NCI-H2196 (cell line): ENCODE measurements at regions not wholly inside any gene's neighbourhood (a gene's known extent, or its start where the extent isn't known, plus 50 kb on each side); places are given as distances from the start of the nearest gene placed in this dataset.

Experiments used
- DNase-seq: peaks from one replicate; lab custom pipeline; 2025; ENCODE audit not compliant: unreplicated experiment; lab: John Stamatoyannopoulos, UW

DNA sequence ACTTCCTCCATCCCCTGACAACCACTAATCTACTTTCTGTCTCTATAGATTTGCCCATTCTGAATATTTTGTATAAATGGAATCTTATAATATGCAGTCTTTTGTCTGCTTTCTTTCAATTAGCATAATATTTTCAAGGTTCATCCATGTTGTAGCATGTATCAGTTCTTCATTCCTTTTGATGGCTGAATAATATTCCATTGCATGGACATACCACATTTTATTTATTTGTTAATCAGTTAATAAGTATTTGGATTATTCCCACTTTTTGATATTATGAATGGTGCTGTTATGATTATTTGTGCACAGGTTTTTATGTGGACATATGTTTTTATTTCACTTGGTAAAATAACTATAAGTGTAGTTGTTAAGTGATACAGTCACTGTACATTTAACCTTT, 155.1 kb upstream of the WSCD2 start:
- DNase-seq = no peak

DNA sequence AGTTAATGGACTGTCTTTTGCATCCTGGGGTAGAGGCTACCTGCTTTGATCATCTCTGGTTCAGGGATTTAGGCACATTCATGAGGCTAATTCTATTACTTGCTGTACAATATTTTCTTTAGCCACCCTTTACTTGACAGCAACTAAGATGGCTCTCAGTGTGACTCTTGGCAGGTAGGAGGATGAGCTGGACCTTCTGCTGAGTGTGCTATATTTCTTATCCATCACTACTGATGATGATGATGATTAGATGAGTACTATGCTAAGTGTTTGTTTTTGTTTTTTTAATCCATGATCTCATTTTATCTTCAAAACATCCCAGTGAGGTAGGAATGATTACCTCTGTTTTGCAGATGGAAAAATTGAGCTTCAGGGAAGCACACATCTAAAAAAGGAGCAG, 152.8 kb upstream of the WSCD2 start:
- no peak for DNase-seq

DNA sequence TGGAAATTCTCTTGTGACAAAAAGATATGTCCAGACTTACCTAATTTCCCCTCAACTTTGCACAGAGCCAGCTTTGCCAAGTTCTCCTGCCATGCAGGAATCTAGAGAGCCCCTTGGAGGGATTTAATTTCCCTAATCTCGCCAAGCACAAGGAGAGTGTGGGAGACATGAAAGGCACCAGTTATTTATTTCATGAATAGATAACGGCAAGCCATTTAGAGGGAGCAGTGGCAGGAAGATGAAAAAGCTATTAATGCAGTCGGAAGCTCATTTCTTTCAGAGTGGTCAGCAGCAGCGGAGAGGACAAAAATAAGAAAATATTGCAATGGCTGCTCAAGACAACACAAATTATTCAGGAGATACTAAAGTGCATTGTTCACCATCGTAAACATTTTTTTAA, 150.9 kb upstream of the WSCD2 start:
- no peak for DNase-seq

DNA sequence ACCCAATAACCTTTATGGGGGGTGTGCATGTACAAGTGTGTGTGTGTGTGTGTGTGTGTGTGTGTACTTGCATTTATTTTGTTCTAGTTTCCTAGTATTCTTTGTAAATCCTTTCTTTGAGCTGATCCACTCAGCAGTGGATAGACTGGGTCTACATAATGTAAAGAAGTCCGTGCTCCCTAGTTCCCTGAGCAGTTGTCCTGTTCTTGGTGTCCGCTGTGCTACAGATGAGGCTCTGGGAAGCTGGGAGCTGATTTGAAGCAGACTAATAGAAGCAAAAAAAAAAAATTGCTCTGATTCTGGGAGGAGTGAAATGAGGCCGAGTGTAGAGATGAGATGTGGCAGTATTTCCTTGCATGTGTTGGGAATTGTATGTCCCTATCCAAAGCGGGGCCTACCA, 150.4 kb upstream of the WSCD2 start:
- DNase-seq = no peak

DNA sequence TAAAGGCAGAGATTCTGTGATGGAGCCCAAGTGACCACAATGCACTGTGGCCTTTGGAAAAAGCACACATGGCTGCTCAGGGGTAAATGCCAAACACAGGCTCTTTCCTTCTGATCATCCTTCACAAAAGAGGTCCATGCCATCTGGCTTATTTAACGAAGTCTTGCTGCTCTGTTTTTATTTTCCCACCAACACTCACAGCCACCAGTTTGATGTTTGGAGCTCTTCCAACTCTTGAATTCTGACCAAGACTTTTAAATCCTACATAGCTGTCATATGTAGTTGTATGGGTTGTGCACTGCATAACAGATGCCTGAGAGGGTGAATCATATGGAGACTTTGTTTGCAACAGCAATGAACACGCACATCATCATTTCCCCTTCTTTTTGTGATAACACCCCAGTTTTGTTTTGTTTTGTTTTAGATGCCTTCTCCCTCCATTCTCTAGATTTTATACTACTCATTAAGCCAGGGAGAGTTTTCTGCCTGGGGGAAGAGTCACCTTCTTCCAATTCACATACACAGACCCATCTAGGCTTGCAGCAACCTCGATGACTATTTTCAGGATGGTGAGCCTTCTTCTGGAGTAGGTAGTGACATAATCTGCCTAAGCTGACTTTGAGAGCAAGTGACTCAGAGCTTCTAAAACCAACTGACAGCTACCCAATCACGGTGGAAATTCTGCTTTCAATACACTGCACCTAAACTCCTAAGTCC, 145.2 kb upstream of the WSCD2 start:
- no peak for DNase-seq

DNA sequence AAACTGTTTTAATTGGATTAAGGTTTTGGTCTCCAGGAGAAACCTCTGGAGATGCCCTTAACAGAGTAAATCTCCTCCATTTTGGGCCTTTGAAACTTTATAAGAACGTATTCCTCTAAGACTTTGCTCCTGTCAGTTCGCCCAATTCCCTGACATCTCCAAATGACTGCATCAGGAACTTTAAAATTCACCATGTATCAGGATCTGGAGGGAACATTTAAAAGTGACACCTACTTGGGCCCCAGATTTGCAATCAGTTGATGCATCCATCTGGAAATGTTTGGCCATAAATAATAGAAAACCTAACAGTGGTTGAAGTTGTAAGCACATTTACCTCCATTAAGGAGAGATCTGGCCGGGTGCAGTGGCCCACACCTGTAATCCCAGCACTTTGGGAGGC, 144.1 kb upstream of the WSCD2 start:
- no peak for DNase-seq

DNA sequence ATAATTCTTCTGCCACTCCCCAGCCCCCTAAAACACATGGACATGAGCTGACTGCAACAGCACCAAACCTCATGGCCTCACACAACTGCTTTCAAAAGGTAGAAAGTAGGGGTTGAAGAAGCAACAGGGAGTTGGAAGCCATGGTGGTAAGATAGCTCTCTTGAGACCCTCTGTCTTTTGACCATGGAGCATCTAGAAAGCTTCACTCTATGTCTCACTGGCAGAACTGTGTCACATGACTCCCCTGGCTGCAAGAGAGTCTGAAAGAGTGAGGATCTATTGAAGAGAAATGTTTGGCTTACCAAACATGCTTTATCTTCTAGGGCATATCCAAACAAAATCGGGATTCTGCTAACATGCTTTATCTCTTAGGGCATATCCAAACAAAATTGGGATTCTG, 142.9 kb upstream of the WSCD2 start:
- no peak for DNase-seq

DNA sequence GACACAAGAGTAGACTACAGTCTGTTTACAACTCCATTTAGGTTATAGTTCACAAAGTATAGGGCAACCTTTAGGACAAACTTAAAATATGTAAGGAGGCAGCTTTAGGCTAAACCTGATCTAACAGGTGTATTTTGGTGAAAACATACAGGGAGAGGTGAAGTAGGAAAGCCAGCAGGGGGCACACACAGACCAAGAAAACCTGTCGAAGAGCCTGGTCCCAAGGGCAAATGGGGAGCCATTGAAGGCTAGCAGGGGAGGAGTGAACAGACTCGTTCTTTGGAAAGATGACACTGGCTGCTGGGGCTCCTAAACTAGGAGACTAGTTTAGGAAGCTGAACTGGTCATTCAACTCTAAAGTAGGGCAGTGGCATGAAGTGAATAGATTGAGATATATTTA, 138.8 kb upstream of the WSCD2 start:
- peak; percentile 49 for DNase-seq

DNA sequence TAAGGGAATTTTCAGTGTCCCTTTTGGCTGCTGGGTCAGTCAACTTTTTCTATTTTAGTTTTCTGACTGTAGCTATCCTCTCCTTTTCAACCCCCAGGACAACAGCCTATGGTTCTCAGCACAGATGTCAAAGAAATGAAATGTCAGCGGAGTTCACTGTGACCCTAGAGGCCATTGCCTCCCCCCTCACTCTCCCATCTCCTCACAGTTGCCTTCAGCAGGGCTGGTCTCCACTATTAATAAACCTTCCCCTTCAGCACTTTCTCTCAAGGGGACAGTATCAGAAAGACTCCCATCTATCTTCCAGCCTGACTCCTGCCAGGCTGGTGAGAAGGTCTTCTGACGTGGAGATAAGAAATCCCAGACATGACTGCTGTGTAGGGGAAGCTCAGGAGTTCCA, 137.1 kb upstream of the WSCD2 start:
- no peak for DNase-seq

DNA sequence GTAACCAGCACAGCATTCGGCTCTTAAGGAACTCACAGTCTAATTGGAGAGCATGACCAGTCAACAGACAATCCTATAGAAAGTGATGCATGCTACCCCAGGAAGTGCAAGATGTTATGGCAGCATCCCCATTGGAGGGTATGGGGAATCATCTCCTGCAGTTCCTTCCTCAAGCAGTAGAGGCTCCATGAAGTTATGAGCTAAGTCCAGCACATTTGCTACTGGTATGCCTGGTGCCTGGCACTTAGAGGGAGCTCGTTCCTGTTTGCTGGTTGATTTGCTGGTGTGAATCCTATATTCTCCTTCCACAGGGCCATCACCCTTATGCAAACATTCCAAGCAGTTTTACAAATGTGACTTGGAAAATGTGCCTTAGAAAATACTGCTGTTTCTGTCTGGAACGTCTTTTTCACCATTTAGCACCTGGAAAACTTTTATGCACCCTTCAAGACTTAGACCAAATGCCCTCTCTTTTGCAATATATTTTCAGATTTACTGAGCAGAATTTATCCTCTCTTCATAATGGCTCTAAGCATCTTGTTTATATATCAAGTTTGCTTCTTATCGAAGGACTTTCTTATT, 136.1 kb upstream of the WSCD2 start:
- DNase-seq = peak; percentile 8

DNA sequence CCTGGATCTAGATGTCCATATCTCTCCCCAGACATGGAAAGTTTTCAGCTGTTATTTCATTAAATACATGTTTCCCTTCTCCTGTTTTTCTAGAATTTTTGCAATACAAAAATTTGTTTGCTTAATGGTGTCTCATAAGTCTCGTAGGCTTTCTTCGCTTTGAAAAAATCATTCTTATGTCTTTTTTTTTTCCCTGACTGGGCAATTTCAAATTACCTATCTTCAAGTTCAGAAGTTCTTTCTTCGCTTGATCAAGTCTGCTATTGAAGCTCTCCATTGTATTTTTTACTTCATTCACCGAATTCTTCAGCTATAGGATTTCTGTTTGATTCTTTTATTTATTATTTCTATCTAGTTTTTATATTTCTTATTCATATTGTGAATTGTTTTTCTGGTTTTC, 130.2 kb upstream of the WSCD2 start:
- DNase-seq = no peak

DNA sequence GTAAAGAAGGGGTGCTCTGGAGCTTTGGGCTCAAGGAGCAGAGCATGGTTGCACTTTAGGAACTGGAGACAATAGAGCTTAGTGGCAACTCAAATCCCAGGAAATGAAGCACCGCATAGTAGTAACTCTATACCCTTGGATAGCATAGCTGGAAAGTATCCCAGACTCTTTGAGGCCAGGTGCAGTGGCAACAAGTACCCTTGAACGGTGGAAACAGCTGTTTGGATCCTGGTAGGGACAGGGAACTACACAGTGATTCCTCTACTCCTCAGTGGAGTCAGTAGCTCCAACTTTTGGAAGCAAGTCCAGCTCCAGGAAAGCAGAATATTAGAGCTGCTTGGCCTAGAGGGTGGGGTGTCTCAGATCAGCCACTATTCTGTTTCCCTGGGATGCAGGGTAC, 129.0 kb upstream of the WSCD2 start:
- DNase-seq = peak; percentile 77

DNA sequence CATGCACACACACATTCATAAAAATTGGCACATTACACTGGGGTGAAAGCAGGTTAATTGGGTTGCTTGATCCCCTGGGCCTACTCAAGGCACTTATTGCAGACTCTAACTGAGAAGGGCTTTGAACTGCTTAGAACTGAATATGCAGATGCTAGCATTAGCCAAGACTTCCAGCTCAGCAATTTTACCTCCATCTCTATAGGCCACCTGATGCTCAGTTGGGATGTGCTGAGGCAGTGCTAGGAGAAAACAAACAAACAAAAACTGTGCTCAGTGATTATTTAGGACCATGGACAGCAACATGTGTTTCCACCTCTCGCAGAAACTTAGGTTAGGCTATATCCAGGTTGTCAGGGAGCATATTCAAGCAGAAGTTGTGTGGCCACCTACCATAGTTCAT, 124.8 kb upstream of the WSCD2 start:
- no peak for DNase-seq

DNA sequence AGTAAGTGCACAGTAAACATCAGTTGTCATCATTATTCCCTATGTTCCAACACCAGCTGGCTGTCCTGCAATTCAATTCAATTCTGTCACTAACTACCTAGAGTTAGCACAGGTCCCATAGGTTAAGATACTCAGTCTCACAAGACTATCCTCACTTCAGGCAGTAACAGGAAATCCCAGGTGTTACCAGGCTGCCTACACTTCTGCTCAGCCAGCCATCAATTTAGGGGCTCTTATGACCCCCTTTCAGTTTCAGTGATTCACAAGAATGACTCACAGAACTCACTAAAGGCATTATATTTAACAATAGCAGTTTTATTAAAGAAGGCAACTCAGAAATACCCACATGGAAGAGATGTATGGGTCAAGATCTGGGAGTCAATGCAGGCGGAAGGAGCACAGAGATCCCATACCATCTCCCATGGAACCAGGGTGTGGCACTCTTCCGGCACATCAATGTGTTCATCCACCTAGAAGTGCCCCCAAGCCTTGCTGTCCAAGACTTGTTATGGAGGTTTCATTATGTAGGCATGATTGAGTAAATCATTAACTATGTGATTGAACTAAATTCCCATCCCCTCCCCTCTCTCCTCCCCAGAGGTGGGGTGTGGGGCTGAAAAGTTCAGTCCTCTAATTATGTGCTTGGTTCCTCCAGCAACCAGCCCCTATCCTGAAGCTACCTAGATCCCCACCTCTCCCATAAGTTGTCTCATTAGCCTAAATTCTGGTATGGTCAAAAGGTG, 120.8 kb upstream of the WSCD2 start:
- no peak for DNase-seq

DNA sequence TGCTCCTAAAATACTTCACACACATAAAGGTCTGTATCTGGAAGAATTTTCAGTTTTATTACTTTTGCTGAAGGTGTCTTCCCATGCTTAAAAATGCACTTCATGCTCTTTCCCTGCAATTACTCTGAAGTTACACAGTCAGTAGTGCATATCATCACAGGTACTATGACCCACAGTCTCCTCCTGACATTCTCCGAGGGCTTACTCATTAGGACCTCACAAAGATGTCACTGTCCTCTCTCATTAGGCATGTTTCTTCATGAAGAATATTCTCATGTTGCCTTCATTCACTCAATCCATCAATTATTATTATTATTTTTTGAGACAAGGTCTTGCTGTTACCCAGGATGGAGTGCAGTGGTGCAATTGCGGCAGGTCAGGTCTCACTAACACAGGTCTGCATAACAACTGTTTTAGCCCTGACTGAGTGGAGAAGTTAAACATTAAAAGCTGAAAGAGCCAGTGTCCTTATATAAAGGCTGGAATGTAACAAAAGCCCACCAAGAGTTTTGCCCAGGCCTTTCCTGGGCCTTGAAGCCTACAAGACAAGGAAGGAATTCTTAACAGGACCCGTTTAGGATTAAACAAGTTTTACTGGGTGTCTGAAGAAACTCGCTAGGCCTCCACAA, 119.5 kb upstream of the WSCD2 start:
- no peak for DNase-seq

DNA sequence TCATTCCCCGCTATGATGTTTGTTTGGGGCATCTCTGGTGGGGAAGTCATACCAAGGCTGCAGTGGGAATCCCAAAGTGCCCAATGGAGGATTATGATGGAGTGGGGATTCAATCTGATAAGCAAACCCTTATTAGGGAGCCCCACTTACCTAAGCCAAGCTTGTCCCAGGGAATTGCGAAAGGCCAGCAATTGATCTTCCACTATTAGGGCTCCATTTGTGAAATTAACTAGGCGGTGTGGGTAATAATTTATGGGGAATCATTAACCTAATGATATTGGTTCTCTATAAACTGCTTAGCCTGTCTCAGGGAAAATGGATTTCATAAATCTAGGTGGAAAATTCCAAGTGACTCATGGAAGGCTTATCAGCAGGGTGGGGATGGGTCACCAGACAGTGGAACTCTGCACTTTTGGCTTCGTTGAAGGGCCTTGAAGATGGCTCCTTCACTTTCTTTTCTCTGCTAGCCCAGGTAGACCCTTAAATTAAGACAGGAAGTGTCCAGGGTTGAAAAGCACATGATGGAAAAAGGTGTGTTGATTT, 113.0 kb upstream of the WSCD2 start:
- no peak for DNase-seq

DNA sequence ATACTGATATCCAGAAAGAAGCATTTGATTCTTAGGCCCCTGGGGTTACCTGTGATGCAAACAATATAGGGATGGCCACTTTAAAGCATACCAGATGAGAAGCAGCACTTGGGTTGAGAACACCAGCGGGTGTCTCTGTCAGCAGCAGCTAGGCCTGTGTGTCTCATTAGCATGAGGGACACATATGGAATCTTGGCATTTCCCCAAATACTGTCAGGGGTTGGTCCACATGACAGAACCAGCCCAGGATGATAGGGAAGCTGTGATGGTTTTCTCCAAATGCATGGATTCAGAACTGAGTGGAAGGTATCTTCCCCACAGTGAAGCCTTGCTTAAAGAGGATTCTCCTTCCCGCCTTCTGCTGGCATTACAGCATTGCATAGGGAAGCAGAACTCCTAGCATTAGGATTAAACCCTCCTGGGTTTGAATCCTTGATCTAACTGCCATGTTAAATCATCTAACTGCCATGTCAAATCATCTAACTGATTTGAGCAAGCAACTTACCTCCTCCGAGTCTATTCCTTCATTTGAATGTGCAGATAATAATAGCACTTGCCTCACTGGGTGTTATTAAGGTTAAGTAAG, 111.5 kb upstream of the WSCD2 start:
- DNase-seq = no peak

DNA sequence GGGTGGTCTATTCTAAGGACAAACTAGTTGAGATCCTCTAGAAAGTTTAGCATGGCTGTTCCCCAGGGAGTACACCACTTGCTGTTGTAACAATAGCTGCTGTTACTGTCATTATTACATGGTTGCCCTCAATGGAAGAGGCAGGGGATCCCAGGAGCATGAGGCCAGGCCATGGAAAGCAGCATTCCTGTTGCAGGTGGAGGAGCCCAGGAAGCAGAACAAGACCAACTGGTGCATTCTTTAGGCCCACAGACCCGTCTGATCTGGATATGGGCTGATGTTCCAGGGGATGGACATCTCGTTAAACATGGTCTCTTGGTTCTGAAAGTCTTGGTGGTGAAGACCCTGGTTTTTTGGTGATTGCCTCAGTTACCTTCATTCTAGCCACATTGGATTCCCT, 109.2 kb upstream of the WSCD2 start:
- DNase-seq = no peak

DNA sequence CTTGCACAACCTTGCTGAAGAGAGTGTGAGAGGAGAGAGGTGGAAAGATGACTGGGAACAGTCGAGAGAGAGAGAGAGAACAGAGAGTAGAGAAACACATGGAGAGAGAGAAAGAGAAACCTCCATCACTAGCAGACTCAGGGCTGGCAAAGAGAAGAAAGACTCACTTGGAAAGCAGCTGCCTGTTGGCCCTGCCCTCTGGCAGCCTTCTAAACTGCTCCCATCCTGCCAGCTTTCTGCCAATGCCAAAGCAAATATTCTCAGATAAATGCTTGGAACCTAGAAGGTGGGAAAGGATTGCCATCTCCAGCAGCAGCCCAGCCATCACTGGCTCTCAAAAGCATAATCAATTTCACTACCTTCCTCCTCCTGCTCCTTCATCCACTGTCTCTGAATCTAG, 107.9 kb upstream of the WSCD2 start:
- DNase-seq = no peak

DNA sequence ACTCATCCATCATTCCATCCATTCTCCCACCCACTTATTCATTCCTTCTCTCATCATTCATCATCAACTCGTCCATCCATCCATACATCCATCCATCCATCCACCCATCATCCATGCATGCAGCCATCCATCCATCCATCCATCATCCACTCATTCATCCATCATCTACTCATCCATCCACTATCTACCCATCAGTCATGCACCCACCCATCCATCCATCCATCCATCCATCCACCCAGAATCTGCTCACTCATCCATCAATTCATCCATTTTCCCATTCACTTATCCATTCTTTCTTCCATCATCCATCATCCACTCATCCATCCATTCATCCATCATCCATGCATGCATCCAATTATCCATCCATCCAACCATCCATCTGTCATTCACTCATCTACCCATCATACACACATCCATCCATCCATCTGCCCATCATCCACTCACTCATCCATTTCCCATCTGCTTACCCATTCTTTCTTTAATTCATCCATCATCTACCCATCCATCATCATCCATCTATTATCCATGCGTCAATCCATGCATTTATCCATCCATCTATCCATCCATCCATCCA, 107.1 kb upstream of the WSCD2 start:
- no peak for DNase-seq
